MM.1S (cell line): ENCODE measurements at regions not wholly inside any gene's neighbourhood (a gene's known extent, or its start where the extent isn't known, plus 50 kb on each side); places are given as distances from the start of the nearest gene placed in this dataset.

ENCODE experiments used
- CTCF ChIP-seq: fragments of 300-600 bp; sonication (generic); IDR thresholded peaks from 2 replicates; pipeline ENCODE4 v1.5.1; 2016; ENCODE audit warnings: antibody characterized with exemption, low read length, mixed read lengths
- EZH2phosphoT487 ChIP-seq: fragments of 300-600 bp; sonication (generic); IDR thresholded peaks from 2 replicates; pipeline ENCODE4 v1.6.1; 2018; ENCODE audit warnings: antibody characterized with exemption, low read length

- TF ChIP-seq CTCF (no peak), EZH2phosphoT487 (no peak)
Measured at GRCh38 chr4:79662651-79663050, 254.6 kb upstream of the GK2 start.
